Suprapubic skin (tissue), 3 donors: ENCODE measurements at regions not wholly inside any gene's neighbourhood (a gene's known extent, or its start where the extent isn't known, plus 50 kb on each side); places are given as distances from the start of the nearest gene placed in this dataset.

Experiments
- POLR2AphosphoS5 ChIP-seq, 3 donors: sonication (generic); formaldehyde crosslinking; IDR thresholded peaks; one replicate each; pipeline ENCODE4 v1.6.1; 2017; ENCODE audit warnings: antibody characterized with exemption in 3 of 3
- TF ChIP-seq, protein P1 (sequence below), 2 donors: fragments of 200-600 bp in 1 of 2; fragments of 450-650 bp in 1 of 2; sonication (generic) in 1 of 2; IDR thresholded peaks; one replicate each; pipeline ENCODE4 v1.5.1; 2016 to 2019; ENCODE audit warnings: antibody characterized with exemption in 2 of 2, mild to moderate bottlenecking in 1 of 2, moderate library complexity in 1 of 2

DNA sequence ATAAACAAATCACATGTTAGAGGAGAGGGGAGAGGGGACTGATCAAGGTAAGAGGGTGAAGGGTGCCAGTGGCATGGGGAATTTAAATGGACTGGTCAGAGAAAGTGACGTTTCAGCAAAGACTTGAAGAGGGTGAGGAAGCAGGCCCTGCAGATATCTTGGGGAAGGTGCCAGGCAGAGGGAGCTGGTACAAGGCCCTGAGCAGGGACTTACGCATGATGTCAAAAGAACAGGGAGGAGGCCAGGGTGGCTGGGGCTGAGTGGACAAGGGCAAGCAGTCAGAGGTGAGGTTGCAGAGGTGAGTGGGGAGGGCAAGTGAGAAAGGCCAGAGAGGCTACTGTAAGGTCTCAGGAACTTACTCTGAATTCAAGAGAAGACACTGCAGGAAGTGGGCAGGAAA, 53.3 kb upstream of the RMP24 start:
- TF ChIP-seq, protein P1, sequence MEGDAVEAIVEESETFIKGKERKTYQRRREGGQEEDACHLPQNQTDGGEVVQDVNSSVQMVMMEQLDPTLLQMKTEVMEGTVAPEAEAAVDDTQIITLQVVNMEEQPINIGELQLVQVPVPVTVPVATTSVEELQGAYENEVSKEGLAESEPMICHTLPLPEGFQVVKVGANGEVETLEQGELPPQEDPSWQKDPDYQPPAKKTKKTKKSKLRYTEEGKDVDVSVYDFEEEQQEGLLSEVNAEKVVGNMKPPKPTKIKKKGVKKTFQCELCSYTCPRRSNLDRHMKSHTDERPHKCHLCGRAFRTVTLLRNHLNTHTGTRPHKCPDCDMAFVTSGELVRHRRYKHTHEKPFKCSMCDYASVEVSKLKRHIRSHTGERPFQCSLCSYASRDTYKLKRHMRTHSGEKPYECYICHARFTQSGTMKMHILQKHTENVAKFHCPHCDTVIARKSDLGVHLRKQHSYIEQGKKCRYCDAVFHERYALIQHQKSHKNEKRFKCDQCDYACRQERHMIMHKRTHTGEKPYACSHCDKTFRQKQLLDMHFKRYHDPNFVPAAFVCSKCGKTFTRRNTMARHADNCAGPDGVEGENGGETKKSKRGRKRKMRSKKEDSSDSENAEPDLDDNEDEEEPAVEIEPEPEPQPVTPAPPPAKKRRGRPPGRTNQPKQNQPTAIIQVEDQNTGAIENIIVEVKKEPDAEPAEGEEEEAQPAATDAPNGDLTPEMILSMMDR (IDR thresholded peaks at IDR 0.05), result no peak
- TF ChIP-seq POLR2AphosphoS5 (IDR thresholded peaks at IDR 0.05), result no peak
